Caco-2 (cell line): ENCODE measurements at regions not wholly inside any gene's neighbourhood (a gene's known extent, or its start where the extent isn't known, plus 50 kb on each side); places are given as distances from the start of the nearest gene placed in this dataset.

Experiments used
- BruUV-seq: library from RNA; stranded (reverse); fragments of 400-500 nt; replicated peaks from 2 replicates; lab custom pipeline; 2021; lab: Mats Ljungman, UMichigan
- CTCF ChIA-PET: fragments of 300-600 bp; sonication (Branson Sonifier 250); formaldehyde crosslinking; loops from one replicate; lab custom pipeline; 2022; ENCODE audit warnings: antibody characterized with exemption; lab: Charles Lee
- POLR2A ChIA-PET: fragments of 300-600 bp; sonication (Branson Sonifier 250); formaldehyde crosslinking; loops from one replicate; lab custom pipeline; 2022; ENCODE audit warnings: antibody characterized with exemption; lab: Charles Lee
- DNase-seq, 2 experiments: peaks; one replicate each; pipeline versions ENCODE4 v3.0.0 to v3.0.0-alpha.2; 2020 to 2022
- H3K27me3 ChIP-seq: replicated peaks from 2 replicates; pipeline ENCODE4 v1.6.0; 2011; ENCODE audit warnings: low read length; ENCODE audit not compliant: control insufficient read depth, insufficient read depth
- H3K36me3 ChIP-seq: 2 replicates; pipeline ENCODE4 v1.5.1; 2011; ENCODE audit warnings: low read length; ENCODE audit not compliant: control insufficient read depth, insufficient read depth
- H3K4me1 ChIP-seq: fragments of 250-450 bp; sonication (Bioruptor Pico); 2 replicates; pipeline ENCODE4 v1.5.1; 2020; ENCODE audit warnings: mild to moderate bottlenecking
- H3K4me3 ChIP-seq: 2 replicates; pipeline ENCODE4 v1.5.1; 2011; ENCODE audit warnings: low read depth, mild to moderate bottlenecking, control low read depth, low read length
- H3K9me3 ChIP-seq: fragments of 250-450 bp; sonication (Bioruptor Pico); 2 replicates; pipeline ENCODE4 v1.5.1; 2020; ENCODE audit warnings: mild to moderate bottlenecking, moderate library complexity
- H3K27ac Mint-ChIP-seq: one replicate; pipeline ENCODE4 v1.8.0; 2022; ENCODE audit warnings: mixed read lengths; ENCODE audit not compliant: unreplicated experiment
- H3K27me3 Mint-ChIP-seq: one replicate; pipeline ENCODE4 v1.8.0; 2022; ENCODE audit warnings: mixed read lengths; ENCODE audit not compliant: insufficient read depth, unreplicated experiment
- H3K36me3 Mint-ChIP-seq: one replicate; pipeline ENCODE4 v1.8.0; 2022; ENCODE audit warnings: mild to moderate bottlenecking, mixed read lengths; ENCODE audit not compliant: insufficient read depth, unreplicated experiment
- H3K4me1 Mint-ChIP-seq: one replicate; pipeline ENCODE4 v1.8.0; 2022; ENCODE audit warnings: low read depth, mixed read lengths; ENCODE audit not compliant: unreplicated experiment
- H3K4me3 Mint-ChIP-seq: one replicate; pipeline ENCODE4 v1.8.0; 2022; ENCODE audit warnings: mild to moderate bottlenecking, moderate library complexity, mixed read lengths; ENCODE audit not compliant: unreplicated experiment
- H3K9me3 Mint-ChIP-seq: one replicate; pipeline ENCODE4 v1.8.0; 2022; ENCODE audit warnings: mixed read lengths; ENCODE audit not compliant: unreplicated experiment
- intact Hi-C: fragments of 100-400 bp; cut with micrococcal nuclease; formaldehyde crosslinking; loops from one replicate; pipeline ENCODE4 v1.10.0; 2022; ENCODE audit not compliant: unreplicated experiment
- TF ChIP-seq, protein P1 (sequence below), 2 experiments: fragments of 200-600 bp in 1 of 2; IDR thresholded peaks; 1 replicate in 1 of 2; 2 replicates in 1 of 2; pipeline versions ENCODE4 v1.5.1 to v1.8.0; 2011 to 2022; ENCODE audit warnings: antibody characterized with exemption in 1 of 2, control low read depth in 1 of 2, inconsistent platforms in 1 of 2, low read depth in 1 of 2, low read length in 1 of 2, mild to moderate bottlenecking in 1 of 2, moderate library complexity in 1 of 2; ENCODE audit not compliant: insufficient read depth in 1 of 2, severe bottlenecking in 1 of 2, unreplicated experiment in 1 of 2

DNA sequence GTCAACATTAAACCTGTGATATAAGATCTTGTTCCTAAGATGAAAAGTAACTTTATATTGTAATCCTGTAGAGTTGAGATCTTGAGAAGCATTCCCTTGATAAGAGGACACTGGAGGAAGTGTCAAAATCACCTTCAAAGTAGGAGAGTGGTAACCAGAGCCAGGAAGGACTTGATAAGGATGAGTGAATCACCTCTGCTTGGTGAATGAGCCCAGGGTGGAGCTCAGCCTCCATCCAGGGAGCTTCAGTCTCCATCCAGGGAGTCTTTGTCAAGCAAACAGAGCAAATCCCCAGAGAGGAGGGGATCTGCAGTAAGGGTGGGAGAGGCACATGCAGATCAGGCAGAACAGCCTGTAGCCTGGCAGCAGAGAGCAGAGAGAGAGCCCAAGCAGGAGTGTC is 167.1 kb upstream of the SIX2 start:
- H3K27me3 Mint-ChIP-seq = peaks cover 25% of the 10 kb centered on the region
- no peak overlapping the region for H3K4me3 Mint-ChIP-seq
- CTCF ChIA-PET = no interaction called here
- BruUV-seq = no TSS peak
- H3K36me3 ChIP-seq = no peaks in the 10 kb centered on the region
- H3K9me3 Mint-ChIP-seq = no peaks in the 10 kb centered on the region
- no peaks in the 10 kb centered on the region for H3K9me3 ChIP-seq
- H3K4me1 ChIP-seq = no peaks in the 10 kb centered on the region
- POLR2A ChIA-PET = no interaction called here
- H3K27ac Mint-ChIP-seq = no peak overlapping the region
- DNase-seq = no peak
- intact Hi-C loops = no loop called here
- no peaks in the 10 kb centered on the region; the same call in 1 of the 2 replicates for H3K27me3 ChIP-seq
- TF ChIP-seq, protein P1, sequence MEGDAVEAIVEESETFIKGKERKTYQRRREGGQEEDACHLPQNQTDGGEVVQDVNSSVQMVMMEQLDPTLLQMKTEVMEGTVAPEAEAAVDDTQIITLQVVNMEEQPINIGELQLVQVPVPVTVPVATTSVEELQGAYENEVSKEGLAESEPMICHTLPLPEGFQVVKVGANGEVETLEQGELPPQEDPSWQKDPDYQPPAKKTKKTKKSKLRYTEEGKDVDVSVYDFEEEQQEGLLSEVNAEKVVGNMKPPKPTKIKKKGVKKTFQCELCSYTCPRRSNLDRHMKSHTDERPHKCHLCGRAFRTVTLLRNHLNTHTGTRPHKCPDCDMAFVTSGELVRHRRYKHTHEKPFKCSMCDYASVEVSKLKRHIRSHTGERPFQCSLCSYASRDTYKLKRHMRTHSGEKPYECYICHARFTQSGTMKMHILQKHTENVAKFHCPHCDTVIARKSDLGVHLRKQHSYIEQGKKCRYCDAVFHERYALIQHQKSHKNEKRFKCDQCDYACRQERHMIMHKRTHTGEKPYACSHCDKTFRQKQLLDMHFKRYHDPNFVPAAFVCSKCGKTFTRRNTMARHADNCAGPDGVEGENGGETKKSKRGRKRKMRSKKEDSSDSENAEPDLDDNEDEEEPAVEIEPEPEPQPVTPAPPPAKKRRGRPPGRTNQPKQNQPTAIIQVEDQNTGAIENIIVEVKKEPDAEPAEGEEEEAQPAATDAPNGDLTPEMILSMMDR (IDR thresholded peaks at IDR 0.05; ENCODE audit: insufficient read depth in 1 of 2, low read depth in 1 of 2, low read length in 1 of 2, severe bottlenecking in 1 of 2, unreplicated experiment in 1 of 2) = no peak
- H3K4me3 ChIP-seq = no peak overlapping the region
- H3K36me3 Mint-ChIP-seq = no peaks in the 10 kb centered on the region
- no peaks in the 10 kb centered on the region for H3K4me1 Mint-ChIP-seq

DNA sequence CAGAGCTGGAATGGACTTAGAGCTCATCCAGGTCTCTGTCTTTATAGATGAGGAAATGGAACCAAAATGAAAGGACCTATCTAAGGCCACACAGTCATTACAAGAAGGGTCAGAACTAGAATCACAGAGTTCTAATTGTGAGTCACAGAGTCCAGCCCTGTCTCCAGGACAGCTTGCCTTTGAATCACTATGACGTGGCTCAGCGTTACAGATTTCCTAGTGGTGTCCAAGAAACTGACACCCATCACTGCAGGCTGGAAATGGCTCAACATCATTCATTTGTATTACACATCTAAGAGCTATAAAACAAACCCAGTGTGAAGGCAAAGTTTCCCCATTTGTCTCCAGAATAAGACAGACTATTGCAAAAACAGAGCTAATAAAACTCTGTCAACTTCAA is 164.3 kb upstream of the SIX2 start:
- intact Hi-C loops = no loop called here
- H3K36me3 Mint-ChIP-seq = no peaks in the 10 kb centered on the region
- H3K9me3 Mint-ChIP-seq = no peaks in the 10 kb centered on the region
- no peak overlapping the region for H3K4me3 Mint-ChIP-seq
- H3K27me3 Mint-ChIP-seq = peaks cover 24% of the 10 kb centered on the region
- H3K4me1 Mint-ChIP-seq = no peaks in the 10 kb centered on the region
- TF ChIP-seq, protein P1 (IDR thresholded peaks at IDR 0.05; ENCODE audit: insufficient read depth in 1 of 2, low read depth in 1 of 2, low read length in 1 of 2, severe bottlenecking in 1 of 2, unreplicated experiment in 1 of 2) = no peak
- no peak overlapping the region for H3K4me3 ChIP-seq
- BruUV-seq = no TSS peak
- H3K9me3 ChIP-seq = no peaks in the 10 kb centered on the region
- no peaks in the 10 kb centered on the region for H3K4me1 ChIP-seq
- CTCF ChIA-PET = no interaction called here
- peaks cover 2% of the 10 kb centered on the region for H3K27me3 ChIP-seq
- no peak overlapping the region for H3K27ac Mint-ChIP-seq
- no peak for DNase-seq
- H3K36me3 ChIP-seq = no peaks in the 10 kb centered on the region
- POLR2A ChIA-PET = no interaction called here

DNA sequence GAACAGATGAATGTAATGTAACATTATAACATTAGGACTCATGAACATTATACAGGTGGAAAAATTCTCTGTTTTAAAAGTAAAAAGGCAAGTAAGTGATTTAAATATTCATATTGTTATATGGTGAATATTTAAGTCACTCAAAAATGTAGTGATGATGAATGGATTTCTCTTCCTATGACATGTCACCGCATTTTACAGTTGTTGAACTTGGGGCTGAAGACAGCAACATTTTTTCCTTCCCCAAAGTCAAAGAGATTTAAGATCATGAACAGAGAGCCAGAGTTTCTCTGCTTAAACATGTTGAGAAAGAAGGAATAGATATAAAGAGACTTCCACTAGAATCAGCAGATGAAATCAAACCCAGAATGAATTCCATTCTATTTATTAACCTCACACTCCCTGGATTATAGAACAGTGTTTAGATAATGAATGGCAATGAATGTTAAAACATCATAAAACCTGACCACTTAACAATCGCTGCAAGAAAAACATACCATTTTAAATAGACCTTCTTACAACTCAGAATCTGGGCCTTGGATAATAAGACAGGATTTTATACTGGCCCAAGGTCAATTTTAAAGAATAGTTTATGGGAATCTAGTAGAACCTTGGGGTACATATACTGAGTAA is 163.6 kb upstream of the SIX2 start:
- H3K4me1 Mint-ChIP-seq = no peaks in the 10 kb centered on the region
- no peaks in the 10 kb centered on the region for H3K36me3 Mint-ChIP-seq
- BruUV-seq = no TSS peak
- Histone ChIP-seq H3K27me3 (peaks cover 3% of the 10 kb centered on the region), H3K4me1 (no peaks in the 10 kb centered on the region), H3K9me3 (no peaks in the 10 kb centered on the region), H3K4me3 (no peak overlapping the region), H3K36me3 (no peaks in the 10 kb centered on the region)
- no peak overlapping the region for H3K4me3 Mint-ChIP-seq
- H3K27ac Mint-ChIP-seq = no peak overlapping the region
- TF ChIP-seq, protein P1 (IDR thresholded peaks at IDR 0.05; ENCODE audit: insufficient read depth in 1 of 2, low read depth in 1 of 2, low read length in 1 of 2, severe bottlenecking in 1 of 2, unreplicated experiment in 1 of 2) = no peak
- intact Hi-C loops = no loop called here
- no peaks in the 10 kb centered on the region for H3K9me3 Mint-ChIP-seq
- CTCF ChIA-PET = interaction anchor here (0.7 kb wide), 1 partner anchor 73 kb away, joined by 3 read pairs; no protein-coding TSS in a partner anchor
- H3K27me3 Mint-ChIP-seq = peaks cover 28% of the 10 kb centered on the region
- DNase-seq = no peak
- POLR2A ChIA-PET = no interaction called here
